NCI-H526 treated with DMSO at 0.1 percent for 48 hours (cell line): ENCODE measurements at regions not wholly inside any gene's neighbourhood (a gene's known extent, or its start where the extent isn't known, plus 50 kb on each side); places are given as distances from the start of the nearest gene placed in this dataset.

ENCODE experiments used
- DNase-seq: peaks from one replicate; lab custom pipeline; 2025; lab: John Stamatoyannopoulos, UW

DNA sequence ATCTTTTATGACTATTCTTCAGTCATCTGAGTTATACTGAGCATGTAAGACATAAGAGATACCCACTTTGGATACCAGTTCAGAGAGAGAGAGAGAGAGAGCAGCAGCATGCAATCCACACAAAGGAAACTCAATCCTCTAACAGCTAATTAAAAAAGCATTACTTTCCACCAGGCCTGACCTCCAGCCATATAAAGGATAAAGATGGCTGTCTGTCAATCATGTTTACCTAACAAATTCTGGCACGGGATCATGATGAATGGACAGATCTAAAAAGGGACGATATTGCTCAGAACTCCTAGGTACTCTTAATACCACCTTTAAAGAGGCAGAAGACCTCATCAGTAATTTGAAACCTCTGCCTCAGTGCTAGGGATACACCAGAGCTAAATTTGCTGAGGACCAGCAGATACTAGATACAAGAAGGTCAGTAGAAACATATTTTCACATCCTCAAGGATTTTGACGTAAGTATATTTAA is 159.2 kb downstream of the RPS12 start:
- no peak for DNase-seq

DNA sequence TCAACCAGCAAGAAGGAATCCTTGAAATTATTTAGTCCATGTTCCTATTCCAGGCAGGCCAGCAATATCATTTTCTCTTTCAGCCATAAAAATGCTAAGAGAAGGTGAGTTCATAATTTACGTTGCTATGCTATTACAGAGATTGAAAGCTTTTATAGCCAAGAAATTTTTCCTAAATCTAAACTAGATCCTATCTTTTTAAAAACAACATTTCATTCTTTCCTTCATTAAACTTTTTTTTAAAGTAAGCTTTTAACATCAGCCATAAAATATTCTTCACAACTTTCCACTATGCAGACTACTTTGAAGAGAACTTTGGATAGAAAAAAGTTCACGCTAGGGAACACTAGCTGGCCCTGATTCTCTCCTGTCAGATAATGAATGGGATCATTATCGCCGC is 159.8 kb downstream of the RPS12 start:
- DNase-seq: no peak

DNA sequence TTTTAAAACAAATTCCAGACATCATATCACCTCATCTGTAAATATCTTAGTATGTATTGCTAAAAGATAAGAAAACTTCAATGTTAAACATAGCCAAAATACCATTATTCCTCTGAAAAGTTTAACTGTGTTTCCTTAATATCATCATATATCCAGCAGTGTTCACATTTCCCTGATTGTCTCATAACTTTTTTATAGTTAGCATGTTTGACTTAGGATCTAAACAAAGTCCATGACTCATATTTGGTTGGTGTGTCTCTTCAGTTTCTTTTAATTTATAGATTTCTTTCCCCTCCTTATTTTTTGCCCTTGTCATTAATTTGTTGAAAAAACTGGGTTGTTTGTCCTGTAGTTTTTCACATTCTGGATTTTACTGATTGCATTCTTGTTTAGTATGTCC is 163.0 kb downstream of the RPS12 start:
- DNase-seq: no peak

DNA sequence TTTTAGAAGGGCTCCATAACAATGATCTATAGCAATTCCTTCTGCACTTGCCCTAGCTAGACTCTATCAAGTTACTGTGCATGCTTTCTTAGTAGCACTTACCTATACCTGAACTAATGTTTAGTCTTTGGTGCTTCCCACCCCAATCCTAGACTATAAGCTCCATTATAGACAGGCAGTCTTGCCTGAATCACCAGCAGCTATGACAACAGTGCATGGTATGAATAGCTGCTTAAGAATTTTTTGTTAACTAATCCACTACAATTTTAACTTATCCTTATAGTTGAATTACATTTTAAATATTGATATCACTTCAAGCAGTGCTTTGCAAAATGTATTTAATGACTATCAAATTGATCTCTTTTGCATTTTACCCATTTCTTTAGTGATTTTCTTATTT is 164.3 kb downstream of the RPS12 start:
- no peak for DNase-seq

DNA sequence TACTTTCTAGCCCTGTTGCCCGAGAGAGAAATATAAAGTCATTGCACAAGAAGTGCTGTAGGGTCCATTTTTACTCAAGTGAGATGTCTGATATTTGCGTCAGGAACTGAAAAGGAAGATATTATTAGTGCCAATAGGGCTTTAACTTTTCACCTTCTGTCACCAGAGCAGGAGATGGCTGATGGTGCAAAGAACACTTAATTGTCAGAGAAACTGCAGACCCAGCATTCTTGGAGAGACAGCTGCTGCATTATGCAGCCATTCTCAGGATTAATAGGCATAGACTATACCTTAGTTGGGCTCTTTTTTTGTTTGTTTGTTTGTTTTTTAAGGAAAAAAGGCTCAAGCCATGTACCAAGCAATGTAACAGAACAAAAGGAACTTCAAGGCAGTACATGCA is 179.4 kb downstream of the RPS12 start:
- no peak for DNase-seq

DNA sequence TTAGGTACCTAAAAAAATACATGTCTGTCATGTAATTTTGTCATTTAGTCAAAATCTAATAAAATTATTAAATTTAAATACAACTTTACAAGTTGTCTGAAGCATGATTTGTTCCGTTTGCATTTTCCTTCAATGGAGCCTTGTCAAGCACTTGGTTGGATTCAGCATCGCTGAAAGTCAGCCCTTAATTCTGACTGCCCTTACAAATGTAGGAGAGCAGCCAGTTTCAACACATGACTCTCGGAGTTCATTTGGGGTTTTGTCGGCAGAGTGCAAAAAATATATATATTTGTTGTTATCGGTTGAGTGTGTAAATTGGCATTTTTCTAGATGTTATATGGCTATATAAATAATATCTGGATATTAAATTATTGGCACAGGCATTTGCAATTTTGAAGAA is 180.6 kb downstream of the RPS12 start:
- DNase-seq: no peak

DNA sequence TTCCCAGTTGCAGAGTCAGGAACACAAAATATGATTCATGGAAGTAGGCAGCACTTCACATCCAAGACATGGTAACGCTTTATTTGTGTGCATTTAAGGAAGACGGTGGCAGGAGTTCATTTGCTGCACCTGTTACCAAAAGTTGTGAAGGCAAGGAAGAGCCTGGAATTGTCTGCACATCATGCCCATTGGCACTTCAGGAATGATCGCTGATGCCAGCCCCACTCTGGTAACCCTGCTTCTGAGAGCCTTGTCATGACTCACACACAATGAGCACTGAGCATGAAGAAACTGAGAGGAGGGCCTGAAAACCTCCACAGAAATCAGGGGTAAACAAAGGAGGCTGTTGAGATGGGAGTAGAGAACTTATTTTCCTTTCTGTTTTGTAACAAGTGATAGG is 181.1 kb downstream of the RPS12 start:
- DNase-seq: no peak

DNA sequence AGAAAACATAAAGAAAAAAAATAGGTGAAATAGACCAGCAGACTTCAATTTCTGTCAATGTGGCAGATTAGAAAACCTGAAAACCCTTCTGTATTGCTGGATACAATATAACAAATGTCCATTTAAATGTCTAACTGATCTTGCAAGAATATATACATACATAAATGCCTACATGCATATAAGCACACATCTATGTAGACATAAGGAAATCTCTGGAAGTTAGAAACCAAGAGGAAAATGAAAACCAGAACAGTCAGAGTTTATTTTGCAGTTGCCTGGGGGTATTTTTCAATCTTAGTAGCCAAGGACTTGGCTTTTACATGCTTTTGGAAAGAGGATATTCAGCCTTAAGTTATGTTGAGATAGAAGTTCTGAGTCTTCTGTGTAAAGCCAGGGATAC is 184.0 kb downstream of the RPS12 start:
- peak; percentile 76 for DNase-seq

DNA sequence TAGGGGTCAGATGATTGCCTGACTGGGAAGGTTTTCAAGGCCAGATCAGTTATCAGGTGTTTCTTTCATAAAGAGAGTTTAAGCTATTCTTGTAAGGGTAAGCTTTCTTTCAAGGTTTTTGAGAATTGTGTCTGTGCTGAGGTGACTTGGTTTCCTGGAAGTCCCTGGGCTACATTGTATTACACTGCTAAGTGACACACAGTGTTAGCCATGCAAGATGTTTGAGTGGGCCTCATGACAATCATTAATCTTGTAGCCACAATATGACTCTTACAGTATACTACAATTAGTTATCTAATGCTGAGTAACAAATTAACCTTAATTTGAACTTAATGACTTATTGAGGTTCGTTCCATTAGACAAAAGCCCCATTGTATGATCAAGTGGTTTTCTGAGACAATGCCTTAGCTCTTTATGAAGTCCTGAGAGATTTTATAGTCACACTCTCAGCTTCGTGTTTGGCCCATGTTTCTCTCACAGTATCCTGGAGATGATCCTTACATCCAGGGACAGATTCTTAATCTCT is 186.7 kb downstream of the RPS12 start:
- DNase-seq: no peak

DNA sequence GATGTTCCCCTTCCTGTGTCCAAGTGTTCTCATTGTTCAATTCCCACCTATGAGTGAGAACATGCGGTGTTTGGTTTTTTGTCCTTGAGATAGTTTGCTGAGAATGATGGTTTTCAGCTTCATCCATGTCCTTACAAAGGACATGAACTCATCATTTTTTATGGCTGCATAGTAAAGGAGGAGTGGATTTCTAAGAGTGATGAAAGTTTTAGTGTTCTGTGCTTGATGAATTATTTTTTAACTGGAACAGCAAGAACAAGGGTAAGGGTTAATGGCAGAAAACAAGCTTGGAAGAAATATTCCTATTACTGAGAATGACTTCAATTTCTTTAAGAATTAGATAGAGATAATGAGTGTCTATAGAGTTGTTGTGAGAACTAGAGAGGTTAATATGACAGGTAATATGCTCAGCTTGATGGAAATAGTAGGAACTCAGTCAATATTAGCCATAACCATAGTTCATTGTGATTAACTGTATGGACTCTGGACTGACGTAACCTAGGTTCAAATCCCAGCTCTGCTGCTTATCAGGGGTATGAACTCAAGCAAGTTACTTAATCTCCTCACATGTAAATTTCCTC is 190.0 kb downstream of the RPS12 start:
- DNase-seq: no peak

DNA sequence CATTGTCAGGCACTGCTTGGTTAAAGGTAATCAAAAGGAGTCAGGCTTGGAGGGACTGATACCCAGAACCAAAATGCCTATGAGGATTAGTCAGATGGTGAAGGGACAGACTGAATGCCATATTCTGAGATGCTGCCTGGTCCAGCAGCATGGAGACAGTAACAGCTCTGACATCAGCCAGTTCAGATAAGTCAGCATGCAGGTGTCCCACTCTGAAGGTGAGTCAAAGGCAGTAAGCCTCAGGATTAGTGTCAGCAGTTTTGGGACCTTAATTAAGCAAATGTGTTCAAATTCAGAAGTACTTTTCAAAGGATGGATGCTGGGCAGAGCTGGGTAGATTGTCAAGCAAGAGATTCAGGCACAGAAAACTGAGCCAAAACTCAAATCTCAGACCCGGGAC is 198.4 kb downstream of the RPS12 start:
- no peak for DNase-seq

DNA sequence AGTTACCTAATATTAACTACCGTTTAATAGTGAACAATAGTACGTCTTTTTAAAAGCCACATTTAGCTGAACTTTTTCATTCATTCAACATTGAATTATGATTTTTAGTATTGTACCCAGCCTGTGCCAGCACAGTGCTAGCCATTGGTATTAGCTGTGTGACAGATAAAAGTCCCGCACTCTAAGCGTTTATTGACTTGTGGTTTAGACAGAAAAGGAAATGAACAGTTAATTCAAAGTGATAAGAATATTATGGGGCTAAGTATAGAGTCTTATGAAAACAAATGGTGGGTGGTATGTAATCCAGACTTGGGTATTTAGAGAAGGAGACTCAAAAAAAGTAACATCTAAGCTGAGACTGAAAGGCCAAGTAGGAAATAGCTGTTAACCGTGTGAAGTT is 202.3 kb downstream of the RPS12 start:
- no peak for DNase-seq

DNA sequence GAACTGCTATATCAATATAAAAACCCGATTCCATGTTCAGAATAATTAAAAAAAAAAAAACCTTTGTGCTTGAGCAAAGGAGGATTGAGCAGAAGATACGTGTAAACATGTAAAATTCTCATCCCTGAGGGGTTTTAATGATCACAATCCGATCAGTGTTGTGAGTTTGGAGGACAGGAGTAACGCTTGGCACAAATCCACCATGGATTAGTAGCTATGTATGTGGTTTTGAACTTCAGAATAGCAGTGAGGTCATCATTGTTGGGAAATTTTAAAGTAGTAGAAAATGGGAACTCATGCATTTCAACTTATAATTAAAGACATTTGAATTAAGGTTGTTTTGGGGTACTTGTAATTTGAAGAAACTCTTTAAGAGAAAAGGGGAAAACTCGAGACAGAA is 203.2 kb downstream of the RPS12 start:
- no peak for DNase-seq

DNA sequence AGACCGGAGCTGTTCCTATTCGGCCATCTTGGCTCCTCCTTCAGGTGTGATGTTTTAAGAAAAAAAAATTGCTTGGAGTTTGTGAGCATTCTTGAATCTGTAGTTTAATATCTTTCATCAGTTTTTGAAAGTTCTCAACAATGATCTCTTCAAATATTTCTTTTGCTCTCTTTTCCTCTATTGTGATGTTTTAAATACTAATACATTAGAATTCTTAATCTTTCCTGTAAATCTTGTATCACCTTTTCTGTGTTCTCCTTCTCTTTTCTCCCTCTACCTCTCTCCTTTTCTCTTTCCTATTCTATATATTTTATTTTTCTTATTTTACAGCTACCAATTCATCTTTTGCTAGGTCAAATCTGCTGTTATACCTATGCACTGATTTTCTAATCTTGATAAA is 212.3 kb downstream of the RPS12 start:
- DNase-seq: no peak

DNA sequence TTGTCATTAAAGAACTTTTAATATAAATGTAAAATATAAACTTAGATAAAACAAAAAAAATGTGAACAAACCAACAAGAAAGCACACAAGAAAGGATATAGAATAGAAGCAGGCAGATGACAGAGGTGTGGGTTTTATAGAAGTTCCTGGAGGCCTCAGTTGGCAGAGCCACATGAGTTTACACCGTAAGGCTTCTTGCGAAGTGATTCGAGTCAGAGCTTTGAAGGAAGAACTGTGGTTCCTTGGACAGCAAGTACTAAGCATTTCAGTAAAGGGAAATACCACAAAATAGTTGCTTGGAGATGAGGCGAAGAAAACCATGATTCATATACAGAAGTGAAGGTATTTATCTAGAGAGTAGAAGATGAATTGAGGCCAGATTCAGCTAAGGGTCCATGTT is 207.9 kb upstream of the EYA4 start:
- DNase-seq: no peak

DNA sequence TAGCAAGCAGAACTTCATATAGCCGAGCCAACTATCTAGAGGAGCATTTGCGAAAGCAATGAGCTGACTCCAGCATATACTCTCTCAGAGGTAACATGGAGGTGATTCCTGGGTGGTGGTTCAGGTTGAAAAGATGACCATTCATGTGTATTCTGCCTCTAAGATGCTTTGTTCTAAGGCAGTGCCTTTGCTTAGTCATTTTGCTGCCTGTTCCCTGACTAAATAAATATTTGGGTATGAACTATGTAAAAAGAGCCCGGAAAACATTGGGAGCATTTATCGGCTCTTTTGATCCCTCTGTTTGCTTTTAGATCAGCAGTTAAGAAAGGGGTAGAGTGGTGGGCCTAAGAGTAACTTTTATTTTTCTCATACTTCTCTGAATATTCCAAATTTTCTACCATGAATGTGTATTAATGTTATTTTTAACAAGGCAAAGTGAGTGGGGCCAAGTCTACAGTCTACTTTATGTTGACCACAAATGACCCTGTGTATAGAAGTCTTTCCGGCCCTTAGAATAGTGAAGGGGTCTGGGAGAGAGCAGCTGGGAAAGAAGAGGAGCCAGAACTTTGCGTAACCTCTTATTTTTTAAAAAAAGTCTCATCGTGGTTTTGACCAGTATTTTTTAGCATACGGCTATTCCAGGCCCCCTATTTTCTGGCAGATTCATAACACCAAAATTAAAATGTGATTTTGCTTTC is 206.5 kb upstream of the EYA4 start:
- DNase-seq: no peak

DNA sequence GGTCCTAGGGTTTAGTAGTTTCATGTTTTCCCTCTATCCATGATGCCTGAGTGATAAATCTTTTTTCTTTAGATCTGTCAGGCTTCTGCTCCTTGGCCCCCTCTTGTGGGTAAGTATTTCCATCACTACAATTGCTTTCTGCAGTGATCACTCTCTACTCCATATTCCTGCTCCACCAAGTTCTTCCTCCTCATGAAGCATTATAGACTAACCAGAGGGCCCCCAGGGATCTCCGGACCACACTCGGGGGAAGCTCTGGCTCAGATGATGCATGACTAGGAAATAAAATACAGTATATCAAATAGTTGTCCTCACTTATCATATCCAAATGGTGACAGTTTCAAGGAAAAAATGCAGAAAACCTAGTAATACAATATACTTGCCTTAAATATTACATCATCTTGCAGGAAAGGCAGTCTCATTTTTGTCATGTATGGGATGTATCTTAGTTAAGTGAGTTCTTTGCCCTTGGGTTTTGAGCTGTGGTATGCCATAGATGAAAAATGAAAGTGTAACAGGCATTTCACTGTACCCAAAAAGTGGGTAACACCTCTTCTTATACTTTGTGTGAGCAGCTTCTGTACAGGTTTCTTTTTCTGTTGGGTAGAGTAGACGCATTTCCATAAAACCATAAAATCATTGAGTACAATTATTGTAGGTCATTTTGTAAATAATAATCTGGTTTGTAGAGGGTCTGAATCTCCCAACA is 200.9 kb upstream of the EYA4 start:
- DNase-seq: peak; percentile 3

DNA sequence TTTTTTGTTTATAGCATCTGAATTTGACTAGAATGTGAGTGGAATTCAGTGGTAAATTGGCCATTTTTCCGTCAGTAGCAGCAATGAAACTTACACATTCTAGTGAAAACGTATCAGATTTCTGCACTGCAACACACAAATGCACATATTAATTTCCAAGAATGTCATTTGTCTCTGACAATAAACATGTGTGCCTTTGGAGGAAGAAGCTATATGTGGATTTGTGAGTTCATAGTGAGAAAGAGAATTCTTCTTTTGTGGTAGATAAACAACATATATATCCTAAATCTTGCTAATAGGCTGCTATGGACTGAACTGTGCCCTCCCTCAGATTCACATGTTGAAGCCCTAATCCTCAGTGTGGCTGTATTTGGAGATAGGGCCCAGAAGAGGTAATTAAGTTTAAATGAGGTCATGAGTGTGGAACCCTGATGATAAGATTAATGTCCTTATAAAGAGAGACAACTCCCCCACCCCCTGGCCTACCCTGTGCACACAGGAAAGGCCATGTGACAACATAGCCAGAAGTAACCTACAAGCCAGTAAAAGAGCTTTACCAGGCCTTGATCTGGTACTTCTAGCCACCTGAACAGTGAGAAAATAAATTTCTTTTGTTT is 200.2 kb upstream of the EYA4 start:
- DNase-seq: no peak

DNA sequence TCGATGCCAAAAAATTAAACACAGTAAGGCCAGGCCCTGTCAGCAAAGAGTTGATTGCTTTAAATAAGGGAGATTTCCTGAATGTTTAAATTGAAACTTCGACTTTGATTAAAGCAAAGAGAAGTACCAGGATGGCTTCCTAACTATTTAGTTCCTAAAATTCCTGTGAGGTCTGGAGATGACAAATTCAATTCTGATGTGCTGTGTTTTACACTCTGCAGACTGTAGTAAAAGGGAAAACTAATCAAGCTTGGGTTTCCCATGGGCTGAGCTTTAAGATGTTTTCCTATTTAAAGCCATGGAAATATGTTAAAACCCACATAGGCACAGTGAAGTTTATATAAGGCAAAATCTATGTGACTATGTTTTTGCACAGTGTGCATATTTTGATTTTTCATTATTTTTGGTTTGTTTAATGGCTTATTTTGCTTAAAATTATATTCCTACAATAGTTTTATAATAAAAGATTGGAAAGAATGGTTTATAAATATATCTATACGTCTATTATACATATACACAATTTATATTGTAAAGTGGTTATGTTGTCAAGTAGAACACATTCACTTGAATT is 198.5 kb upstream of the EYA4 start:
- no peak for DNase-seq

DNA sequence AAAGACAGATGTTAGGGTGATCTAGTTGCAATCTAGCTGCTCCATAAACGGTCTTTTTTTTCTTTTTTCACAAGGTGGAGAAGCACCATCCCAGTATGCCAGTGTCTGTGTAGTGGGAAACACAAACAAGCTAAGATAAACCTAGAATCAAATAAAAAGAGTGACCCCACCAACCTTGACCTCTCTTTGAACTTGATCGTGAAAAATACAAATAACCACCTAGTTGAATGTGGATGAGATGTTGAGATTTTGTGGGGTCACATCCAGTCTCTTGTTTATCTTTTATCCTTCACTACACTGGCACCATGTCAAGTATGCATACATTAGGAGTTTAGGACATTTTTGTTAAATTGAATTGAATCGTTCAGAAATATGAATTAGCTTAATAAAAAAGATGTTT is 194.6 kb upstream of the EYA4 start:
- DNase-seq: no peak

DNA sequence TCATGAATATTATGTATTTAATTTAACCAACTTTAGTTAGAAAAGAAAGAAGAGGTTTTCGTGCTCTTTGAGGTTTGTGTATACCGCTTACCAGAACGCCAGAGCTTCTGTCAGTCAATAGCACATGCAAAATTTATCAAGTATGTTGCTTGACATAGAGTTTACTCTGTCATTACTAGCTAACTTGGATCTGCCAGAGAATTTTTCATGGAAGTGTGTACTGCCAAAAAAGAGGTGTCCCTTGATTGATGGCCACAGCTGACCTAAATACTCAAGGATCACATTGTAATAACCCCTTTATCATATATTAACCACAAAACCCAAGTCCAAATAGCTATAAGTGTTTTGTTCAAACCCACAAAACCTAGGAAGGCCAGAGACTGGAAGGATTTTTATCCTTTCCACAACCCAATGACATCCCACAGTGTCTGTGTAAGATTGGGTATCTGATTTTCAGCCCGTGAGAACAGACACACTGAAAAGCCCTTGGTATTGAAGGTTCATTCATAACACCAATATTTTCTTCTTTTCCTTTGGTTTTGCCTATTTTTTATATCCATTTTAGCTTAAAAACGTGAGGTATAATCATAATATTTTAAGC is 194.0 kb upstream of the EYA4 start:
- no peak for DNase-seq

DNA sequence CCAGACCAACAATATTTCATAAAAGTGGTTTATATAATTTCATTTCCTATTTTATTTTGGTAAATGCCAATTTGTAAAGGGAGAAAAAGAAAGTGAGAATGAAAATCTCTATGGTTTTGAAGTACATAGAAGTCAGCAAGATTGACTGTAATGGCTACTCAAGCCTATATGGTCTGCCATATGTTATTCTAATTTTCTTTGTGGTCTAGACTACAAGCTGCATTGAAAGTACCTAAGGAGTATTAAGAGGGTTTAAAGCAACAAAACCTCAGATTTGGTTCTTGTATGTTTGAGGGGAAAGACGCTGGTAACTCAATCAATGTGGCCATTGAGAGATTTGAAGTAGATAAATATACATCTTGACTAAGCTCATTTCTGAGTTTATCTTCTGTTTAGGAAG is 193.5 kb upstream of the EYA4 start:
- DNase-seq: no peak
